ENCODE measurements at regions not wholly inside any gene's neighbourhood (a gene's known extent, or its start where the extent isn't known, plus 50 kb on each side); places are given as distances from the start of the nearest gene placed in this dataset.

DNA sequence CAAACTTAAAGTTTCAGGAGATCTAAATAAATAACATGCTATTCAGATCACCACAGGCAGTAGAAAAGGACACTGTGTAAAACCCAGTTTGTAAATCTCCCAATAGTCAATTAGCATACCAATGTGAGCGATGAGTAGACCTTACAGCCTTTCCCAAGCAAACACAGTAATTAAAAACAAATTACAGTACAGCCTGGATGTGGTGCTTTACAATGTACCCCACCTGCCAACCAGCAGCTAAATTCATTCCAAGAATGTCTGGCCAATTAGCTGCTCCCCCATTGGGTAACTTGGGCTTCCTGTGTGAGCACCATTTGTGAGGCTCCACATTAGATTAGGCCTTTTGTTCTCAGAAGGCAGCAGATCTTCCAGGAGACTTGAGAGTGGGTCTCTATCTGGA is 635.0 kb downstream of the TBL1XR1 start:
- ATAC-seq (replicated peaks) (no peak), DNase-seq (no peak)
- no peaks in the 10 kb centered on the region for H3K36me3 Mint-ChIP-seq
- no peaks in the 10 kb centered on the region for H3K4me1 Mint-ChIP-seq
- H3K9me3 Mint-ChIP-seq: peaks cover 3 to 9% of the 10 kb centered on the region in 2 donors
- no peak overlapping the region for H3K4me3 Mint-ChIP-seq
- H3K27me3 Mint-ChIP-seq: no peaks in the 10 kb centered on the region
- H3K27ac Mint-ChIP-seq: no peak overlapping the region

DNA sequence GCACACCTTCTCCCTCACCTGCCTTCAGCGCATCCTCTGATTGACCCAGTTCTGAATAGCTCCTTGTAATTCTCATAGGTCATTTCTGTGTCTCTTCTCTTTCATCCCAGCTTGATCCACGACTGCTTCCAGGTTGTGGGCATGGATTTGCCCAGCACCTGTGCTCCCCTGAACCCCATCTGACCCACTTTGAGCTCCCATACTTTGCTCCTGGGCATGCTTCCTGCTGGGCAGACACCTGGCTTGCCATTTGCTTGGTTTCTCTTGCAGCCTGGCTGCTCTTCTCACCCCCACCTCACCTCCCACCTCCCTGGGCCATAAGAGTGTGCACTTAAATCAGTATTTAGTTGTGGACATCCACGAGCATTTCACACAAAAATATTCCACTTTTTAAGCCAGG is 635.5 kb downstream of the TBL1XR1 start:
- Mint-ChIP-seq H3K27ac (no peak overlapping the region), H3K27me3 (no peaks in the 10 kb centered on the region), H3K9me3 (peaks cover 3 to 9% of the 10 kb centered on the region in 2 donors), H3K4me1 (no peaks in the 10 kb centered on the region), H3K4me3 (no peak overlapping the region), H3K36me3 (no peaks in the 10 kb centered on the region)
- ATAC-seq (replicated peaks) (no peak), DNase-seq (no peak)

DNA sequence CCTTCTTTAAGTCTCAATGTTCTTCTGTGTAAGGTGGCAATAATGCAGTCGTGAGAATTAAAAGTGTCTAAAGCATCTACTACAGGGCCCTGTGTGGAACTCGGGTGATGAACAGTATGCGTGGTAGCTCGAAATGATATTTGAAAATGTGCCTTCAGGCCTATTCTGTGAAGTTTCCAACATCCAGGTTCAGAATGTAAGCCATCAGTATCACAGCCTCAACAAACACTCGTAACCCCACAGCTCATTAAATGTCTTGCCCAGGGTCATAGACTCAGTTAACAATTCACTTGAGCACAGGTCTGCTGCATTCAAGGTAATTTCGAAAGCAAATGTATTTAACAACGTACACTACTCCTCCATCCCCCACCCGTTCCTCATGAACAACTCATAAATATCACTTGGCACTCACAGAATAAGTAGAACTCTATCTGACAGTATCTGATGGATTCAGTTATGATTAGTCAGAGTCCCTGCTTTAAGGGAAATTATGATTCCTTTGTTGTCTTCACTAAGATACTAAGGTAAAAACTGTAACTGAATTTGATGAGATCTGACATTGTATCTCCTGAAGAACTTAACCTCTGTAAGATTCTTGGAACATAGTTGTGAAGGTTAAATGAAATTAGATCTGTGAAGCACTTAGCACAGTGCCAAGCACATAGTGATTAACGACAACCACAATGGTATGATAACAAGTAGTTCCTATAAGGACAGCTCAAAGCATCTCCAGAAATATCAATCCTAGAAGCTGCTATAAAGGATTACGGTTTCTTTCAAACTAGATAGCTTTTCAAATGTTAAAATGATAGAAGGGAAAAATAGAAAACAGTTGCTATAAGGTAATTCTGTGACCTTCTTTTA is 642.3 kb downstream of the TBL1XR1 start:
- H3K36me3 Mint-ChIP-seq: no peaks in the 10 kb centered on the region
- no peak overlapping the region for H3K27ac Mint-ChIP-seq
- H3K4me3 Mint-ChIP-seq: no peak overlapping the region
- peaks cover 0 to 1% of the 10 kb centered on the region in 2 donors for H3K9me3 Mint-ChIP-seq
- ATAC-seq (replicated peaks) (no peak), DNase-seq (no peak)
- no peaks in the 10 kb centered on the region for H3K27me3 Mint-ChIP-seq
- no peaks in the 10 kb centered on the region for H3K4me1 Mint-ChIP-seq

GRCh38 chr3:176554264-176554663 is 643.0 kb downstream of the TBL1XR1 start:
- no peak overlapping the region for H3K4me3 Mint-ChIP-seq
- H3K36me3 Mint-ChIP-seq: no peaks in the 10 kb centered on the region
- ATAC-seq (replicated peaks) (no peak), DNase-seq (no peak)
- no peak overlapping the region for H3K27ac Mint-ChIP-seq
- no peaks in the 10 kb centered on the region for H3K4me1 Mint-ChIP-seq
- H3K27me3 Mint-ChIP-seq: no peaks in the 10 kb centered on the region
- H3K9me3 Mint-ChIP-seq: peaks cover 0 to 1% of the 10 kb centered on the region in 2 donors

GRCh38 chr3:176526942-176527341 is 670.3 kb downstream of the TBL1XR1 start:
- Mint-ChIP-seq H3K9me3 (peaks cover 3 to 15% of the 10 kb centered on the region in 2 donors), H3K4me1 (no peaks in the 10 kb centered on the region), H3K27me3 (no peaks in the 10 kb centered on the region), H3K4me3 (no peak overlapping the region), H3K36me3 (no peaks in the 10 kb centered on the region), H3K27ac (no peak overlapping the region)
- DNase-seq (no peak), ATAC-seq (replicated peaks) (no peak)

- ATAC-seq (replicated peaks) (no peak), DNase-seq (no peak)
- Mint-ChIP-seq H3K36me3 (no peaks in the 10 kb centered on the region), H3K27ac (no peak overlapping the region), H3K4me1 (no peaks in the 10 kb centered on the region), H3K27me3 (no peaks in the 10 kb centered on the region), H3K4me3 (no peak overlapping the region), H3K9me3 (peaks cover 3 to 11% of the 10 kb centered on the region in 2 donors)
Measured at GRCh38 chr3:176526225-176526624, 671.1 kb downstream of the TBL1XR1 start.

DNA sequence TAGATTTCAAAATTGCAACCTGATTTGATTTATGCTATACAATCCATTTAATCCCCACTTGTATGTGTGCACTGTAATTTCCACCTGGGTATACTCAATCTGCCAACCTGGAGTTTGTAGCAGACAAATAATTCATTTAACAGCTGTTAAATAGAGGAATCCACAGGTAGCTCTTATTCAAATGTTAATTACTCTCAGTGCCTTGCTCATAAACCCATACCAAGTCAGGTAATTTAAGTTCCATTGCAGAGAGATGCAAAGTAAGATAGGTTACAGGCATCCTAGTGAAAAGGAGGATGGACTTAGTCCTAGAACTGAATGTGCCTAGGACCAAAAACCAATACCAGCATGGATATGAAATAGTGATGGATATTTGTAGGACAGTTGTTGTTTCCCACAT is 674.2 kb downstream of the TBL1XR1 start:
- no peaks in the 10 kb centered on the region for H3K36me3 Mint-ChIP-seq
- H3K9me3 Mint-ChIP-seq: peaks cover 0 to 7% of the 10 kb centered on the region in 2 donors
- no peak for DNase-seq
- ATAC-seq (replicated peaks): no peak
- no peak overlapping the region for H3K4me3 Mint-ChIP-seq
- no peaks in the 10 kb centered on the region for H3K27me3 Mint-ChIP-seq
- no peak overlapping the region for H3K27ac Mint-ChIP-seq
- no peaks in the 10 kb centered on the region for H3K4me1 Mint-ChIP-seq

DNA sequence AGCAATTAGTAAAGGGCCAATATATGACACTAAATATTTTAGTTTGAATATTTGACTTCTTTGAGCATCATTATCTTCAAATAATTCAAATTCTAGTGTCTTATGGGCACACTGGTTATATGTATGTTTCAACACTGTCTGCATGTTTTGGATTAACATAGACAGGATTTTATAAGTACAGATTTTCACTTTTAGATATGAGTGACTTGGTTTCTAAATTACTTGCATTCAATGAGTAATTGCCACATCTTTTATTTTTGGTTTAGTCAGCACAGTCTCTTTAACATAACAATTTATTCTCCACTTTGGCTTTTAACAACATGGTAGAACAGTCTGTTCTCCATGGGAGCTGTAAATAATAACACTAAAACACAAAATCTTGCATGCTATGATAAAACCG is 674.8 kb downstream of the TBL1XR1 start:
- H3K4me1 Mint-ChIP-seq: no peaks in the 10 kb centered on the region
- H3K9me3 Mint-ChIP-seq: peaks cover 0 to 6% of the 10 kb centered on the region in 2 donors
- no peaks in the 10 kb centered on the region for H3K27me3 Mint-ChIP-seq
- H3K4me3 Mint-ChIP-seq: no peak overlapping the region
- H3K27ac Mint-ChIP-seq: no peak overlapping the region
- no peaks in the 10 kb centered on the region for H3K36me3 Mint-ChIP-seq
- DNase-seq: no peak
- no peak for ATAC-seq (replicated peaks)

DNA sequence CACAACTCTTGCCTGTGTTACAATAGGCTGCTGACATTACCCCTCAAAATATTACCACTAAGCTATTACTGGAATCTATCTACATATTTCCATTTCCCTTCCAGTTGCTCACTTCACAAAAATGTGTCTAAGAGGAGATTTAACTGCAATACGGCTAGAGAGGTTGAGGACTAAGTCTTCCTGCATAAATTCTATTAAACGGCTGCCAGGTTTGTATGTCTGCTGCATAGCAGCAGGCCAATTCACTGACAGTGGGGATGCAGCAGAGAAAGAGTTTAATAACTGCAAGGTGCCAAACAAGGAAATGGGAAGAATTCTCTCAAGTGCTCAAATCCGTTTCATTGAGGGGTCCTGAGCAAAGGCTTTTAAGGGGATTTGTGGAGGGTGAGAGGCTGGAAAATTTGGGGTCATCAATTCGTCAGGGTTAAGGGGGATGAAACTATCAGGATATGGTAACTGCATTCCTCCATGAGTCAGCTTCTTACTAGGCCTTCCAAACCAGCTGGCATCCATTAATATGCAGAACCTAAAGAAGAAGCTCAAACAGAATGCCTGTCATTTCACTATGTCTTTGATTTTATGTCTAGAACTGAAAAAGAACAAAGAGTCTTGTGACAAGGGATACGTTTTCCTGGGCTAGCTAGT is 675.6 kb downstream of the TBL1XR1 start:
- no peak overlapping the region for H3K27ac Mint-ChIP-seq
- DNase-seq: no peak
- peaks cover 0 to 6% of the 10 kb centered on the region in 2 donors for H3K9me3 Mint-ChIP-seq
- no peak overlapping the region for H3K4me3 Mint-ChIP-seq
- H3K4me1 Mint-ChIP-seq: no peaks in the 10 kb centered on the region
- H3K36me3 Mint-ChIP-seq: no peaks in the 10 kb centered on the region
- H3K27me3 Mint-ChIP-seq: no peaks in the 10 kb centered on the region
- ATAC-seq (replicated peaks): no peak

GRCh38 chr3:176514297-176514696 is 683.0 kb downstream of the TBL1XR1 start:
- Mint-ChIP-seq H3K9me3 (peaks cover 29 to 32% of the 10 kb centered on the region in 2 donors), H3K27me3 (no peaks in the 10 kb centered on the region), H3K36me3 (no peaks in the 10 kb centered on the region), H3K27ac (no peak overlapping the region), H3K4me3 (no peak overlapping the region), H3K4me1 (no peaks in the 10 kb centered on the region)
- ATAC-seq (replicated peaks) (no peak), DNase-seq (no peak)

- ATAC-seq (replicated peaks) (no peak), DNase-seq (no peak)
- Mint-ChIP-seq H3K27ac (no peak overlapping the region), H3K4me1 (no peaks in the 10 kb centered on the region), H3K27me3 (no peaks in the 10 kb centered on the region), H3K9me3 (peaks cover 26 to 32% of the 10 kb centered on the region in 2 donors), H3K4me3 (no peak overlapping the region), H3K36me3 (no peaks in the 10 kb centered on the region)
Measured at GRCh38 chr3:176513604-176514003, 683.7 kb downstream of the TBL1XR1 start.

DNA sequence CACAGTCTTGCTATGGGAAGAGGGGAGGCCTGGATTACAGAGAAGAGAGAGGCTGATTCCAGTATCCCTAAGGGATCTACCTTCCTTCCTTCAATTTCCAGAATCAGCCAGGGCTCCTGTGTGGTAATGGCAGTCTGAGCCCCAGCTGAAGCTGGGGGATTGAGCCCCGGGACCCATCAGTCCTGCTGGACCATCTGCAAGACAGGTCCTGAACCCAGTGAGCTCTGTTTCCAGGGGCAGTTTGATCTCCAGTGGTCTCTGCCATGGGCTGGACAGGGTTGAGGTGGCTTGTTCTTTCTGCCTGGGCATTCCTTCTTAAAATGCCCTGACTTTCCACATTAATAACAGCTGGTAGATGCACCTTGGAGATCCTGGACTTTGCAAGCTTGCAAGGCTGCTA is 685.2 kb downstream of the TBL1XR1 start:
- Mint-ChIP-seq H3K27ac (no peak overlapping the region), H3K4me1 (no peaks in the 10 kb centered on the region), H3K9me3 (peaks cover 27 to 32% of the 10 kb centered on the region in 2 donors), H3K36me3 (no peaks in the 10 kb centered on the region), H3K4me3 (no peak overlapping the region), H3K27me3 (no peaks in the 10 kb centered on the region)
- no peak for ATAC-seq (replicated peaks)
- DNase-seq: no peak

GRCh38 chr3:176510097-176510496 is 687.2 kb downstream of the TBL1XR1 start:
- no peaks in the 10 kb centered on the region for H3K27me3 Mint-ChIP-seq
- H3K4me3 Mint-ChIP-seq: no peak overlapping the region

GRCh38 chr3:176505878-176506621 is 691.2 kb downstream of the TBL1XR1 start:
- no peak for DNase-seq
- no peak for ATAC-seq (replicated peaks)
- no peaks in the 10 kb centered on the region for H3K4me1 Mint-ChIP-seq

More at GRCh38 chr3:176510097-176510496, 687.2 kb downstream of the TBL1XR1 start:
- no peaks in the 10 kb centered on the region for H3K36me3 Mint-ChIP-seq
- no peaks in the 10 kb centered on the region for H3K4me1 Mint-ChIP-seq
- no peak overlapping the region for H3K27ac Mint-ChIP-seq
- ATAC-seq (replicated peaks): no peak
- H3K9me3 Mint-ChIP-seq: peaks cover 28 to 29% of the 10 kb centered on the region in 2 donors
- DNase-seq: no peak

More at GRCh38 chr3:176505878-176506621, 691.2 kb downstream of the TBL1XR1 start:
- no peak overlapping the region for H3K27ac Mint-ChIP-seq
- no peaks in the 10 kb centered on the region for H3K36me3 Mint-ChIP-seq
- no peaks in the 10 kb centered on the region for H3K27me3 Mint-ChIP-seq
- no peak overlapping the region for H3K4me3 Mint-ChIP-seq
- H3K9me3 Mint-ChIP-seq: peaks cover 0 to 8% of the 10 kb centered on the region in 2 donors

Data from stimulated activated naive B cell treated with anti-CD40 and anti-IgM and Interleukin-4, amounts not matched to agents 10 μg/mL and 1 μg/mL and 100 μg/mL, for 72 hours (primary cell).